Neural cell (in vitro differentiated cells): ENCODE measurements at regions not wholly inside any gene's neighbourhood (a gene's known extent, or its start where the extent isn't known, plus 50 kb on each side); places are given as distances from the start of the nearest gene placed in this dataset.

ENCODE experiments used
- H2AFZ ChIP-seq: fragments of 200-600, 300-800 bp; sonication (generic), shearing (Covaris generic); 2 replicates; pipeline ENCODE4 v1.6.0; 2014; ENCODE audit warnings: low read depth, mild to moderate bottlenecking, antibody characterized with exemption, low read length, moderate library complexity
- H3F3A ChIP-seq: fragments of 200-600 bp; shearing (Covaris generic); 2 replicates; pipeline ENCODE4 v1.6.1; 2016; ENCODE audit warnings: mild to moderate bottlenecking, moderate library complexity, mixed read lengths, antibody characterized with exemption, low read length; ENCODE audit not compliant: insufficient read depth, poor library complexity, severe bottlenecking
- H3K27ac ChIP-seq: fragments of 200-600, 300-800 bp; sonication (generic), shearing (Covaris generic); 2 replicates; pipeline ENCODE4 v1.5.1; 2014; ENCODE audit warnings: mild to moderate bottlenecking, low read length, moderate library complexity
- H3K27me3 ChIP-seq: fragments of 300-800, 200-600 bp; sonication (generic), shearing (Covaris generic); 2 replicates; pipeline ENCODE4 v1.6.0; 2014; ENCODE audit warnings: mild to moderate bottlenecking, low read depth, low read length, moderate library complexity; ENCODE audit not compliant: insufficient read depth
- H3K36me3 ChIP-seq: fragments of 300-800, 200-600 bp; sonication (generic), shearing (Covaris generic); 2 replicates; pipeline ENCODE4 v1.5.1; 2014; ENCODE audit warnings: mild to moderate bottlenecking, antibody characterized with exemption, low read length, moderate library complexity; ENCODE audit not compliant: insufficient read depth
- H3K4me2 ChIP-seq: fragments of 300-800, 200-600 bp; sonication (generic), shearing (Covaris generic); 2 replicates; pipeline ENCODE4 v1.6.0; 2014; ENCODE audit warnings: mild to moderate bottlenecking, low read length
- H3K4me3 ChIP-seq: fragments of 300-800, 200-600 bp; sonication (generic), shearing (Covaris generic); 2 replicates; pipeline ENCODE4 v1.5.1; 2014; ENCODE audit warnings: mild to moderate bottlenecking, low read length, moderate library complexity
- H3K79me2 ChIP-seq: fragments of 200-600 bp; shearing (Covaris generic); replicated peaks from 2 replicates; pipeline ENCODE4 v1.6.0; 2014; ENCODE audit warnings: mild to moderate bottlenecking, low read length, moderate library complexity; ENCODE audit not compliant: insufficient read depth
- H3K9ac ChIP-seq: fragments of 300-800, 200-600 bp; sonication (generic), shearing (Covaris generic); 2 replicates; pipeline ENCODE4 v1.6.1; 2016; ENCODE audit warnings: mild to moderate bottlenecking, low read length, mixed read lengths
- H3K9me2 ChIP-seq: fragments of 200-600 bp; shearing (Covaris generic); 2 replicates; pipeline ENCODE4 v1.6.1; 2016; ENCODE audit warnings: mild to moderate bottlenecking, low read length, mixed read lengths; ENCODE audit not compliant: insufficient read depth
- H3K9me3 ChIP-seq: fragments of 200-600, 300-800 bp; sonication (generic), shearing (Covaris generic); 2 replicates; pipeline ENCODE4 v1.6.1; 2016; ENCODE audit warnings: mild to moderate bottlenecking, mixed run types, low read length, moderate library complexity, mixed read lengths
- H4K20me1 ChIP-seq: fragments of 200-600 bp; shearing (Covaris generic); 2 replicates; pipeline ENCODE4 v1.6.1; 2016; ENCODE audit warnings: mild to moderate bottlenecking, mixed run types; ENCODE audit not compliant: insufficient read depth
- CTCF ChIP-seq: fragments of 450-650 bp; IDR thresholded peaks from 2 replicates; pipeline ENCODE4 v1.5.1; 2014; ENCODE audit warnings: antibody characterized with exemption, mild to moderate bottlenecking, moderate library complexity; ENCODE audit not compliant: poor library complexity, severe bottlenecking
- EP300 ChIP-seq: fragments of 450-650 bp; conservative IDR thresholded peaks from 2 replicates; pipeline ENCODE4 v1.6.1; 2014; ENCODE audit warnings: antibody characterized with exemption, mild to moderate bottlenecking, moderate library complexity; ENCODE audit not compliant: poor library complexity, severe bottlenecking
- EZH2 ChIP-seq: fragments of 200-600, 300-800 bp; shearing (Covaris generic), sonication (generic); IDR thresholded peaks from 2 replicates; pipeline ENCODE4 v1.6.1; 2014; ENCODE audit warnings: antibody characterized with exemption, low read length, borderline replicate concordance, mild to moderate bottlenecking; ENCODE audit not compliant: insufficient read depth, poor library complexity, severe bottlenecking
- MXI1 ChIP-seq: fragments of 450-650 bp; conservative IDR thresholded peaks from 2 replicates; pipeline ENCODE4 v1.6.1; 2014; ENCODE audit warnings: antibody characterized with exemption, mild to moderate bottlenecking; ENCODE audit not compliant: poor library complexity, severe bottlenecking
- POLR2AphosphoS5 ChIP-seq: IDR thresholded peaks from 2 replicates; pipeline ENCODE4 v1.6.1; 2012
- RAD21 ChIP-seq: fragments of 450-650 bp; conservative IDR thresholded peaks from 2 replicates; pipeline ENCODE4 v1.6.1; 2014; ENCODE audit warnings: antibody characterized with exemption, mild to moderate bottlenecking, moderate library complexity
- SMC3 ChIP-seq: fragments of 450-650 bp; conservative IDR thresholded peaks from 2 replicates; pipeline ENCODE4 v1.6.1; 2014; ENCODE audit warnings: antibody characterized with exemption, mild to moderate bottlenecking, moderate library complexity; ENCODE audit not compliant: poor library complexity
- TAF1 ChIP-seq: IDR thresholded peaks from 2 replicates; pipeline ENCODE4 v1.6.1; 2012; ENCODE audit warnings: low read depth
- TF ChIP-seq, protein P1 (sequence below): IDR thresholded peaks from 2 replicates; pipeline ENCODE4 v1.6.1; 2012; ENCODE audit warnings: borderline replicate concordance

- no peak overlapping the region for H2AFZ ChIP-seq
- no peaks in the 10 kb centered on the region for H3K9me2 ChIP-seq
- no peaks in the 10 kb centered on the region for H3K79me2 ChIP-seq
- H3K36me3 ChIP-seq: no peaks in the 10 kb centered on the region
- no peak for TF ChIP-seq MXI1
- TF ChIP-seq RAD21: no peak
- no peak for TF ChIP-seq POLR2AphosphoS5
- no peak for TF ChIP-seq EP300
- TF ChIP-seq CTCF: no peak
- TF ChIP-seq, protein P1, sequence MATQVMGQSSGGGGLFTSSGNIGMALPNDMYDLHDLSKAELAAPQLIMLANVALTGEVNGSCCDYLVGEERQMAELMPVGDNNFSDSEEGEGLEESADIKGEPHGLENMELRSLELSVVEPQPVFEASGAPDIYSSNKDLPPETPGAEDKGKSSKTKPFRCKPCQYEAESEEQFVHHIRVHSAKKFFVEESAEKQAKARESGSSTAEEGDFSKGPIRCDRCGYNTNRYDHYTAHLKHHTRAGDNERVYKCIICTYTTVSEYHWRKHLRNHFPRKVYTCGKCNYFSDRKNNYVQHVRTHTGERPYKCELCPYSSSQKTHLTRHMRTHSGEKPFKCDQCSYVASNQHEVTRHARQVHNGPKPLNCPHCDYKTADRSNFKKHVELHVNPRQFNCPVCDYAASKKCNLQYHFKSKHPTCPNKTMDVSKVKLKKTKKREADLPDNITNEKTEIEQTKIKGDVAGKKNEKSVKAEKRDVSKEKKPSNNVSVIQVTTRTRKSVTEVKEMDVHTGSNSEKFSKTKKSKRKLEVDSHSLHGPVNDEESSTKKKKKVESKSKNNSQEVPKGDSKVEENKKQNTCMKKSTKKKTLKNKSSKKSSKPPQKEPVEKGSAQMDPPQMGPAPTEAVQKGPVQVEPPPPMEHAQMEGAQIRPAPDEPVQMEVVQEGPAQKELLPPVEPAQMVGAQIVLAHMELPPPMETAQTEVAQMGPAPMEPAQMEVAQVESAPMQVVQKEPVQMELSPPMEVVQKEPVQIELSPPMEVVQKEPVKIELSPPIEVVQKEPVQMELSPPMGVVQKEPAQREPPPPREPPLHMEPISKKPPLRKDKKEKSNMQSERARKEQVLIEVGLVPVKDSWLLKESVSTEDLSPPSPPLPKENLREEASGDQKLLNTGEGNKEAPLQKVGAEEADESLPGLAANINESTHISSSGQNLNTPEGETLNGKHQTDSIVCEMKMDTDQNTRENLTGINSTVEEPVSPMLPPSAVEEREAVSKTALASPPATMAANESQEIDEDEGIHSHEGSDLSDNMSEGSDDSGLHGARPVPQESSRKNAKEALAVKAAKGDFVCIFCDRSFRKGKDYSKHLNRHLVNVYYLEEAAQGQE: no peak
- TF ChIP-seq TAF1: no peak
- TF ChIP-seq SMC3: no peak
- no peak for TF ChIP-seq EZH2
- H4K20me1 ChIP-seq: no peaks in the 10 kb centered on the region
- no peaks in the 10 kb centered on the region for H3F3A ChIP-seq
- no peak overlapping the region for H3K4me3 ChIP-seq
- no peaks in the 10 kb centered on the region for H3K9me3 ChIP-seq
- H3K9ac ChIP-seq: no peak overlapping the region
- H3K27me3 ChIP-seq: no peaks in the 10 kb centered on the region
- no peak overlapping the region for H3K27ac ChIP-seq
- no peak overlapping the region for H3K4me2 ChIP-seq
Observed at GRCh38 chr9:120161776-120162175, 418.2 kb downstream of the CDK5RAP2 start.

GRCh38 chr9:120158221-120158620 lies 421.7 kb downstream of the CDK5RAP2 start:
- no peak for TF ChIP-seq SMC3
- TF ChIP-seq EP300: no peak
- no peak for TF ChIP-seq CTCF
- no peak for TF ChIP-seq POLR2AphosphoS5
- no peak for TF ChIP-seq RAD21
- no peak for TF ChIP-seq TAF1
- TF ChIP-seq MXI1: no peak
- TF ChIP-seq, protein P1: no peak
- no peak for TF ChIP-seq EZH2
- H3K27me3 ChIP-seq: no peaks in the 10 kb centered on the region
- no peaks in the 10 kb centered on the region for H3F3A ChIP-seq
- no peaks in the 10 kb centered on the region for H3K9me3 ChIP-seq
- H3K27ac ChIP-seq: no peak overlapping the region
- no peaks in the 10 kb centered on the region for H3K79me2 ChIP-seq
- no peaks in the 10 kb centered on the region for H4K20me1 ChIP-seq
- H3K9me2 ChIP-seq: no peaks in the 10 kb centered on the region
- H3K4me3 ChIP-seq: no peak overlapping the region
- H2AFZ ChIP-seq: no peak overlapping the region
- no peak overlapping the region for H3K9ac ChIP-seq
- H3K4me2 ChIP-seq: no peak overlapping the region
- no peaks in the 10 kb centered on the region for H3K36me3 ChIP-seq
